HG03521 (cell line): ENCODE measurements at regions not wholly inside any gene's neighbourhood (a gene's known extent, or its start where the extent isn't known, plus 50 kb on each side); places are given as distances from the start of the nearest gene placed in this dataset.

Source experiments
- ATAC-seq: cut with Tn5 transposase; IDR thresholded peaks from one replicate; pipeline ENCODE4 v1.9.1; 2021; ENCODE audit warnings: mild to moderate bottlenecking, moderate library complexity; ENCODE audit not compliant: unreplicated experiment

GRCh38 chr4:57633212-57633859 lies 523.2 kb upstream of the IGFBP7 start:
- ATAC-seq, result no peak

DNA sequence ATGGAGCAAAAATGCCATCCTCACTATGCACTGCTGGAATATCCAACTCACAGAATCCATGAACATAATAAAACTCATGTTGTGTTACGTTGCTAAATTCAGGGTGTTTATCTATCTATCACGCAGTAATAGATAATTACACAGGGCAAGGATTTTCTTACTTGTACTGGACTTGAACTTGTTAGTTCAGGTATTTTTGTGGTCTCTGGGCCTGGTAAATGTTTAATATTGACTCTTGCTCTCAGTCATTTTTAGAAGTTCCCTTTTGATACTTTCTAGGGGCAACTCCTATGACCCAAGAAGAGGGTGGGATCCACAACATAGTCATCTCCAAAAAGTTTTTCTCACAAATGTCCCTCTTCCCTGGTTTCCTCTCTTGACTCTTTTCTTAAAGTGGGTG lies 522.4 kb upstream of the IGFBP7 start:
- ATAC-seq, result no peak

DNA sequence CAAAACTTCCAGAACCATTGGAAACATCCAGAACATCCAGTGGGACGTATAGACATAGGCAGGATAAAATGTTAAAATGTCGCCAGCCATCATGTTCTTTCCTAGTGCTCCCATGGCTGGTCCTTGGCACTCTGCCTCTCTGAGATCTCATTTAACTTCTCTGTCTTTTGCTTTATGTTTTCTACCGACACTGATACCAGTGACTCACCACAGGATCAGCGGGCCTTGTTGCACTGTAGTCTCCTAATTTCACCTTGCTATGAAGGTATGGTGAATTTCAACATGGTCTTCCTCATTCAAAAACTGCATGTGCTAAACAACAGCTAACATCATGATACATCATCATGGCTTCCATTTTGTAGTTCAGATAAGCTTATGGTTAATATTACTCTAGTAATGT lies 521.0 kb upstream of the IGFBP7 start:
- no peak for ATAC-seq

DNA sequence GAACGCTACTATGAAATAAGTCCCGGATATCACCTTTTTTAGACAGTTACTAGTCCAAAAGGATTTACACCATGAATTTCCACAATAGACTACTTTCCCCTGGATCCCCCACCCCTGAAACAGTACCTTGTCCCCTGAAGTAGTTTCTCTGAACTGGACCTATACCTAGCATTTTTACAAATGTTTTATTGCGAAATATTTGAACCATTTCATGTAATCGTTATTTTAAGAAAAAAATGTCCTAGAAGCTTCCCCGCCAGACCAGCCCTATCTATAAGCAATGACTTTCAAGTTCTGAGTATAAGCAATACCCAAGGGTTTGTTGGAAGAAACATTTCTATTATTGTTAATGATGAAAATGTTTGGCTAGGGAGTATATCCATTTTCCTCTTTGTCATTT lies 517.8 kb upstream of the IGFBP7 start:
- no peak for ATAC-seq

DNA sequence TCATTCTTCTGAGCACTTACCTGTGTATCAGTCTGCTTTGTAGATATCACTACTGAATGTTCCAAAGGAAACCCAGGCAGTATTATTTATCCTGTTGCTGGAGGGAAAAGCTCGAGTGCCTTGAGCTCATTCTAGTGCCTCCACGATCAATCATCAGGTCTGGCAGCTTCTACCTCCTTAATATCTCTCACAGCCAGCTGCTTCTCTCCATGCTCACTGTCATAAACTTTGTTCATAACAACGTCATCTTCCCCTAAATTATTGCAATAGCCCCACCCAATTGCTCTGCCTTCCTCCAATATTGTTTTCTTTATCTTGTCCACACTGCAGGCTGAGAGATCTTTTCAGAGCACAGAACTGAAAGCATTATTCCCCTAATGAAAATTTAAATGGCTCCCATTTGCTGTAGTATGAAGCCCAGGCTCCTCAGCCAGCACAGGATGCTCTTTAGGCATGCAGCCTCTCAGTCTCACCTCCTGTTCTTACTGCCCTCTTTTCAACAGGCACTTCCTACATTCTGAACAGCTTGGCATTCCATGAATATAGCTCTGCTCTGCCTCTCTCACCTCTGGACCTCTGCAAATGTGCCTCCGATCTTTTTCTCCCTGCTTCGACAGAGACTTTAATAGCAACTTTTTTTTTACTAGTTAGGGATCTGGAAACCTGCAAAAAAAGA lies 504.2 kb upstream of the IGFBP7 start:
- ATAC-seq, result no peak

GRCh38 chr4:57612279-57612678 lies 502.1 kb upstream of the IGFBP7 start:
- ATAC-seq, result no peak

DNA sequence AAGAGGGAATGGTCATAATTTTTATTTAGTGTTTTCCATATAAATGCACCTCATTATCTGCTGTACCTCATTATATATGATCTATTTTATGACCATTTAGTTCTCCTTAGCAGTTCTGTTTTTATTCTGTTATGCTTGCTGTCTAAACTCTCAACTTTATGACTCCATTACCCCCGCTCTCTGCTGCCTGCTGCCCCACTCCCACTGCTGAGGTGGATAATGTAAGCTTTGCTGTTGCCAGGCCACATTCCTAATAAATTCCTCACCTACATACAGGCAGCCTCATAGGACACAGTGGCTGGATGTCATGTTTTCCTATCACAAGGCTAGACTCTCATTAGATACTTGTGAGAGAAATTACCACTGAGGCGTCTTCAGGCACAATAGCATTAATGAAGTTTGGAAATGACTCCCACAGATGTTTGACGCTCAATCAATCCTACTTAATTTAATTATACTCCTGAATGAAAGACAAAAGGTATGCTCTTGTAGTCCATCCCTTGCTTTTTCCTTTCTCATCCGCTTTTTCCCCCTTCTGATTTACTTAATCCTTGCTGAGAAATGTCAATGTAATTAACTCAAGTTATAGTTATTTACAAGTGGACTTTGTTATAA lies 497.5 kb upstream of the IGFBP7 start:
- ATAC-seq, result no peak

DNA sequence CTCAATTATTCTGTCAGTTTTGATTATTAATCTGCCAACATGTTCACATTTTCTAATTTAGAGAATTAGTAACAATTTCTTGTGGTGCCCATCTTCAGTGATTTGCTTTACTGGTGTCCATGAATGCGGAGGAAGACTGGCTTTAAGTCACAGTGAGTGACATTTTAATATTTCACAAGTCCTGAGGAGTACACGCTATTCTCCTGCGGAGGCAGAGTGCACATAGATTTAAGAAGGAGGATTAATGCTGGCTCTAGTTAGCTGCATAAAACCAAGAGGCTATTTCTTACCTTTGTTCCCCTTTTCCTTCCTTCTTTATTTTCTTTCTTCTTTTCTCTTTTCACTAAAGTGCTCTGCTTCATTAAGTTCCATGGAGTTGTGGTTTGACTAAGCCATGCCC lies 495.2 kb upstream of the IGFBP7 start:
- no peak for ATAC-seq

DNA sequence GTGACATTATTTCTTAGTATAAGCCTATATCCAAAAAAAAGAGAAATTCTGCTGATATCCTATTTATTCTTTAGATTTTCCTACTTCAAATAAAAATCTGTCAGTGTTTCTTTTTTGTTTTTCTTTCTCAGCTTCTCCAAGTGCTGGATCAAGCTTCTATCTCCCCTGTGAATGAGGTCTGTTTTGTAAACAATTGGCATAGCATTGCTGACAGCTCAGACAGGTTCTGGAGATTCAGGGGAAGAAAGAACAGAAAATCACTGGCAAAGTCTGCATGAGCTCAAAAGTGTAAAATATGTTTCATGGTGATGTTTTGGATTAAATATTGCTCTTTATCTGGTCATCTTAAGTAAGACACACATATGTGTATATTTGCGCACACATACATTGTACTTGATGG lies 492.0 kb upstream of the IGFBP7 start:
- no peak for ATAC-seq

- no peak for ATAC-seq
These were observed 480.9 kb upstream of the IGFBP7 start for GRCh38 chr4:57591073-57591472.

GRCh38 chr4:57588557-57588956 lies 478.4 kb upstream of the IGFBP7 start:
- ATAC-seq, result no peak

DNA sequence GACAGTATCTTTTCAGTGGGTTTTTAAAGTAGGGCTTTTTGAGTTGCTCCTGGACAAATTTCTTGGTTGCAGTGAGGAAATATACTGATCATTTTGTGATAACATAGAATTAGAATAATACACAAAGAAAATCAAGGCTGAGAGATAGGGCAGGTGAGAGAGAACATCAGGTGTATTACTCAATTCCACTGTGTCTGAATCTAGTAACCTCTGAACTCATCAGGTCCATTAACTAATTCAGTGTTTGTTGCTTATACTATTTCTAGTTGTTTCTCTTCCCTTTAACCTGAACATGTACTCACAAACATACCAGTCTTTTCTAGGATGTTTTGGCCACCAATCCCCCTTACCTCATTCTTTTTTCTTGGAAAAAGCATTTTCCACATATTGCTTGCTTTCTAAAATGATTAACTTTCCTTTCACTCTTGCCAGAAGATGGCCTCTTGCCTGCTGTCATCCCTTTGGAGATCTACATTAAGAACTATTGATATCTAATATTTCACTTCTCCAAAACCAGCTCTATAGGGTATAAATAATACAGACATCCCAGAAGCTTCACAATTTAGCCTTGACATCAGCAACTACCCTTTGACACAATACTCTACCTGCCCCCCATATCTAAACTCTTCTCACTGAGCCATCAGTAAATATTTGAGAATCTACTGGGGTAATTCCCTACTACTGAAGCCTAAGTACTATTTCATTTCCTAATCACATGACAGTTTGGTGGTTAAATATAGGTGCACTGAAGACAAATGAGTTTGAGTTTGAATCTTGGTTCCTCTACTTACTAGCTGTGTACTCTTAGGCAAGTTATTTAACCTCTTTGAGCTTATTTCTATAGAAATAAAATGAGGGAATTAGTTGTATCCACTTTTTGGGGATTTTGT lies 470.8 kb upstream of the IGFBP7 start:
- no peak for ATAC-seq

DNA sequence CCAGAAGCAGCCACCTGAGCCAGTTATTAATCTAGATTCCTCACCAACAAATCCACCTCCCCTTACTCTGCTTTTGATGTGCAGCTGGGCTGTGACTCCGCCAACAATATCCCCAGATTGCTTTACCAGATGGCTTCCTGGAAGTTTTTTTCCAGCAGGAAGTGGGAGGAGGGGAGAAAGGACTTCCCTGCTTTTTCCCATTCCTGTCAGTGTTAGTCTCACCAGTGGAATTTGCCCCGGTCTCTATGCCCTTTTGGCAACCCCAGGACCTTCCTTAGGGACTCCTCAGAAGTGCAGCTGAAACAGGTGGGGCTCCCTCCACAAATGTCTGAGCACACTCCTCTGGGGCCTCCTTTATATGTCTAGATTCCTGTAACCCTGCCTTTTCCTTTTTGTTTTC lies 465.2 kb upstream of the IGFBP7 start:
- ATAC-seq, result no peak

DNA sequence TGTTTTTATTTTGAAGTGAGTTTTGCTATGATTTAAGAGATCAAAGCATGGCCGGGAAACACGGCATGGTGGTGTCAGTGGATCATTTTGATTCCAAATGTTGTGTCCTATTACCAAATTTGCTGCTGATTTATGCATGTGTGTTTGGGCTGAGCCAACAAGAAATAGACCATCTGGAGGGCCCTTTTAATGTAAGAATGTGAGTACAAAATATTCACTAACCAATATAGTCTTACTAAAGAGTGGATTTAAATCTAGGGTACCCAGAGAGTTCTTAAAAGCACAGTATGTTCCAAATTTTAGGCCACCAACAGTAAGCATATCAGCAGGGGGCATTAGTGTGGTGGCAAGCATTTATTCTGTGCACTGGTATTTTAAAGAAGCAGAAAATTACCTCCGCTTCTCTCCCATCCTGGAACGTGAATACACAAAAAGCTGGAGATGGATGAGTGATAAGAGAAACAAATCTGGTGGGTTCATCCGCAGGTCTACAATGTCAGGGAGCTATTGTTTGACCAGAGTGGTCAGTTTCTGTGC lies 444.4 kb upstream of the IGFBP7 start:
- ATAC-seq, result no peak

- ATAC-seq, result no peak
These were observed 443.5 kb upstream of the IGFBP7 start for GRCh38 chr4:57553728-57554127.

GRCh38 chr4:57550198-57550597 lies 440.0 kb upstream of the IGFBP7 start:
- no peak for ATAC-seq

GRCh38 chr4:57548856-57549255 lies 438.7 kb upstream of the IGFBP7 start:
- ATAC-seq, result no peak

DNA sequence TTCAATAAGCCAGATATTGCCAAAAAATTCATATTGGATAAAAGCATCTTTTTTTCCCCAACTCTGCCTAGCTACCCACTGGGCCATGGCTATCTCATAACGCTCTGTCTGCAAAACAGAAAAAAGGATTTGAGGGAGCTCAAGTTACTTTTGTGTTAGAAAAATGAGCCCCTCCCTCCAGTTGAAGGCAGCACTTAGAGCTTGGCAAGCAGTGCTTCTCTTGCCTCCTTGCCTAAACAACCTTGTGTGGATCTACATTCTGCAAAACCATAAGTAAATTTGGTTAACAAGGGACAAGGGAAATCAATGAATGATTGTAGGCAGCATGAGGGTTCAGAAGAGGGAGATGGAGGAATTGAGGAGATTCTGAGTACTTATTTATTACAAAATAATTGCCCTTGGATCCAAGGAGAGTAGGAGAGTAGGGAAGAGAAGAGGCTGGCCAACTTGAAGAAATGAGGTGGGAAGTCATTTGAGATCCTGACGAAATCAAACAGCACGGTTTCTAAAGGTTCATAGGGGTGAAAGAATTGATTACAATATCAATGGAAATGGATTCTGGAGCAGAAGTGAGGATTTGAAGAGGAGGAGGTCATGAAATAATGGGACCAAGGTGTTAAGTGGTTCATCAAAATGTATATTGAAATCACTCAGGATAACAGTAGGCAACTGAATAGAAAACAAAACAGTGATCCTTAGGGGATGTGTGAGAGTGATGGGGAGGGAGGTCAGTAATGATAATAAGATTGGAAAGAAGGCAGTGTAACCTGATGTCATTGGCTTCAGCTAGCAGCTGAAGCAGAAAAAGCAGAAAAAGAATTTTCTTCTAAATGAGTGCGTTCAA lies 434.8 kb upstream of the IGFBP7 start:
- ATAC-seq, result no peak

DNA sequence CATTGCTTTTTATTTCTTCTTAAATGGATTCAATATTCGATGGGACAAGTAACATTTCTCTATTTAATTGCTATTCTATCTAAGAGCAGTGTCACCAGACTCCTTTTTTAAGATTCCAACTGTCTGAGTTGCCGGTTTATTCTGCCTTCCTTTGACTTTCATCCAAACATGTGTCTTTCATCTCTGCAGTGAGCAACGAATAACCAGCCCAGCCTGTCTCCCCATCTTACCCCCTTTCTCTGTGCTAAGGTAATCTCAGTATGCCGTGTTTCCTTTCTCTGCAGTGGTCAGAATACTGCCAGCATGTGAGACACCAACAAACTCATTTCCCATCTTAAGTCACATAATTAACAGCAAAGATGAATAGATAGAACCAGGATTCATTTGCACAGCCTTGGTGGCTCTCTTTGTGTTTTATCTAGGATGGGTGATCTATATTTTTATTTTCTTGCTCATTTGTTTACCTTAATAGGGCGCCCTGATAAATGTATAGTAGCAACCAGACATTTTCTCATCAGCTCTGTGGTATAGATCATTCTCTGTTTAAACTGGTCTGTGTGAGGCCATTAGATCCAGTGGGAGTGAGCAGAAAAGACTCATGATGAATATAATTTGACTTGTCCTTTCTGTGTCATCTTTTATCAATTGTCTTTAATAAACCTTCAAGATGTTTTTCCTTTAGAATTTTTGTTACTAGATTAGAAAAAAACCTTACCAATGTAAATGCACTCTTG lies 394.8 kb upstream of the IGFBP7 start:
- no peak for ATAC-seq

DNA sequence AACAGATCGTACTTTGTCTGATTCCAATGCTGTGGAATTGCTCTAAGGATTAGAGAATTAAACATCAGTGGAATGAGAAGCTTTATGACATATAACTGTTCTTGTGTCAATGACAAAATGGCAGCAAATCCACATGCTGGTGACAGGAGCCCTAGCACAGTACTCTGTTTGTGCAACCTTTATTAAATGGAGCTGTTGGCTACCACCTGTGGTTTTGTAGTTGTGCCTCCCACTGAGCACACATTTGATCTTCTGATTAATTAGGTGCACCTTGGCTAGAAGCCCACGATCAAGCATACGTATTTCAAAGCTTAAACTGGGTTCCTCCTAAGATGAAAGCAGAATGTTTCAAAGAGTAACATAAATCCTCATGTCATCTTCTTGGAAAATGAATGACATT lies 394.0 kb upstream of the IGFBP7 start:
- ATAC-seq, result no peak
